ENCODE measurements at regions not wholly inside any gene's neighbourhood (a gene's known extent, or its start where the extent isn't known, plus 50 kb on each side); places are given as distances from the start of the nearest gene placed in this dataset.

GRCh38 chr7:25361863-25362262 is 133.6 kb upstream of the NPVF start:
- DNase-seq, result peak; percentile 23

- DNase-seq, result no peak
Measured at GRCh38 chr7:25368599-25369201, 140.4 kb upstream of the NPVF start.

- DNase-seq, result no peak
Measured at GRCh38 chr7:25369786-25370185, 141.5 kb upstream of the NPVF start.

GRCh38 chr7:25371972-25372371 is 143.7 kb upstream of the NPVF start:
- no peak for DNase-seq

- no peak for DNase-seq
Measured at GRCh38 chr7:25375805-25376600, 147.7 kb upstream of the NPVF start.

GRCh38 chr7:25379351-25380300 is 151.3 kb upstream of the NPVF start:
- no peak for DNase-seq

- DNase-seq, result no peak
Measured at GRCh38 chr7:25381818-25382589, 153.7 kb upstream of the NPVF start.

- no peak for DNase-seq
Measured at GRCh38 chr7:25382869-25383268, 154.6 kb upstream of the NPVF start.

GRCh38 chr7:25383402-25383801 is 155.1 kb upstream of the NPVF start:
- no peak for DNase-seq

- no peak for DNase-seq
Measured at GRCh38 chr7:25384788-25385505, 156.7 kb upstream of the NPVF start.

GRCh38 chr7:25385506-25386136 is 157.3 kb upstream of the NPVF start:
- no peak for DNase-seq

GRCh38 chr7:25386311-25386744 is 158.0 kb upstream of the NPVF start:
- no peak for DNase-seq

GRCh38 chr7:25388681-25389080 is 160.4 kb upstream of the NPVF start:
- no peak for DNase-seq

- DNase-seq, result peak; percentile 57
Measured at GRCh38 chr7:25389489-25390106, 161.3 kb upstream of the NPVF start.

- peak; percentile 29 for DNase-seq
Measured at GRCh38 chr7:25391295-25391861, 163.1 kb upstream of the NPVF start.

- DNase-seq, result no peak
Measured at GRCh38 chr7:25391961-25392587, 163.8 kb upstream of the NPVF start.

- DNase-seq, result no peak
Measured at GRCh38 chr7:25392588-25393338, 164.5 kb upstream of the NPVF start.

GRCh38 chr7:25395976-25396375 is 167.7 kb upstream of the NPVF start:
- no peak for DNase-seq

GRCh38 chr7:25396668-25397067 is 168.4 kb upstream of the NPVF start:
- DNase-seq, result no peak

All from fibroblast of skin of right quadriceps (primary cell).